ENCODE measurements at regions not wholly inside any gene's neighbourhood (a gene's known extent, or its start where the extent isn't known, plus 50 kb on each side); places are given as distances from the start of the nearest gene placed in this dataset.

DNA sequence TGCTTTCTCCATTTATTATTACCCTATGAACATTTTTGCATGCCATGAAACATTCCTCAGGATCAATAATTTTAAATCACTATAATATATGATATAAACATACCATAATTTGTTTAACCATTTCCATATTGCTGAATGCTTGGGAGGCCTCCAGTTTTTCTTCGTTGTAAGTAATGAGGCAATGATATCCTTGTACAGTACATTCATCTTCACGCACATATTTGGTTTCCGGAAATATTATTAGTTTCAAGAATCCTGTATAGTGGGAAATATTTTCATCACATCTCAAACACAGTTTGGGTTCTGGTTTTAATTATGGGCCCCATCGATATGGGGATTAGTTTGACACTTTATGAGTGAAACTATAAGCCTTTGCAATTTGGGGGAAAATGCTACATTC lies 135.4 kb downstream of the HS3ST3B1 start:
- TF ChIP-seq, protein P1, sequence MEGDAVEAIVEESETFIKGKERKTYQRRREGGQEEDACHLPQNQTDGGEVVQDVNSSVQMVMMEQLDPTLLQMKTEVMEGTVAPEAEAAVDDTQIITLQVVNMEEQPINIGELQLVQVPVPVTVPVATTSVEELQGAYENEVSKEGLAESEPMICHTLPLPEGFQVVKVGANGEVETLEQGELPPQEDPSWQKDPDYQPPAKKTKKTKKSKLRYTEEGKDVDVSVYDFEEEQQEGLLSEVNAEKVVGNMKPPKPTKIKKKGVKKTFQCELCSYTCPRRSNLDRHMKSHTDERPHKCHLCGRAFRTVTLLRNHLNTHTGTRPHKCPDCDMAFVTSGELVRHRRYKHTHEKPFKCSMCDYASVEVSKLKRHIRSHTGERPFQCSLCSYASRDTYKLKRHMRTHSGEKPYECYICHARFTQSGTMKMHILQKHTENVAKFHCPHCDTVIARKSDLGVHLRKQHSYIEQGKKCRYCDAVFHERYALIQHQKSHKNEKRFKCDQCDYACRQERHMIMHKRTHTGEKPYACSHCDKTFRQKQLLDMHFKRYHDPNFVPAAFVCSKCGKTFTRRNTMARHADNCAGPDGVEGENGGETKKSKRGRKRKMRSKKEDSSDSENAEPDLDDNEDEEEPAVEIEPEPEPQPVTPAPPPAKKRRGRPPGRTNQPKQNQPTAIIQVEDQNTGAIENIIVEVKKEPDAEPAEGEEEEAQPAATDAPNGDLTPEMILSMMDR (IDR thresholded peaks at IDR 0.05; ENCODE audit: poor library complexity, severe bottlenecking), result no peak
- TF ChIP-seq TAF1 (IDR thresholded peaks at IDR 0.05; ENCODE audit: low read depth) (no peak), RAD21 (conservative IDR thresholded peaks at IDR 0.05) (no peak), POLR2AphosphoS5 (IDR thresholded peaks at IDR 0.05) (no peak), EP300 (conservative IDR thresholded peaks at IDR 0.05; ENCODE audit: poor library complexity, severe bottlenecking) (no peak), SMC3 (conservative IDR thresholded peaks at IDR 0.05; ENCODE audit: poor library complexity) (no peak), EZH2 (IDR thresholded peaks at IDR 0.05; ENCODE audit: borderline replicate concordance, insufficient read depth, low read length, poor library complexity, severe bottlenecking) (no peak)
- TF ChIP-seq, protein P2, sequence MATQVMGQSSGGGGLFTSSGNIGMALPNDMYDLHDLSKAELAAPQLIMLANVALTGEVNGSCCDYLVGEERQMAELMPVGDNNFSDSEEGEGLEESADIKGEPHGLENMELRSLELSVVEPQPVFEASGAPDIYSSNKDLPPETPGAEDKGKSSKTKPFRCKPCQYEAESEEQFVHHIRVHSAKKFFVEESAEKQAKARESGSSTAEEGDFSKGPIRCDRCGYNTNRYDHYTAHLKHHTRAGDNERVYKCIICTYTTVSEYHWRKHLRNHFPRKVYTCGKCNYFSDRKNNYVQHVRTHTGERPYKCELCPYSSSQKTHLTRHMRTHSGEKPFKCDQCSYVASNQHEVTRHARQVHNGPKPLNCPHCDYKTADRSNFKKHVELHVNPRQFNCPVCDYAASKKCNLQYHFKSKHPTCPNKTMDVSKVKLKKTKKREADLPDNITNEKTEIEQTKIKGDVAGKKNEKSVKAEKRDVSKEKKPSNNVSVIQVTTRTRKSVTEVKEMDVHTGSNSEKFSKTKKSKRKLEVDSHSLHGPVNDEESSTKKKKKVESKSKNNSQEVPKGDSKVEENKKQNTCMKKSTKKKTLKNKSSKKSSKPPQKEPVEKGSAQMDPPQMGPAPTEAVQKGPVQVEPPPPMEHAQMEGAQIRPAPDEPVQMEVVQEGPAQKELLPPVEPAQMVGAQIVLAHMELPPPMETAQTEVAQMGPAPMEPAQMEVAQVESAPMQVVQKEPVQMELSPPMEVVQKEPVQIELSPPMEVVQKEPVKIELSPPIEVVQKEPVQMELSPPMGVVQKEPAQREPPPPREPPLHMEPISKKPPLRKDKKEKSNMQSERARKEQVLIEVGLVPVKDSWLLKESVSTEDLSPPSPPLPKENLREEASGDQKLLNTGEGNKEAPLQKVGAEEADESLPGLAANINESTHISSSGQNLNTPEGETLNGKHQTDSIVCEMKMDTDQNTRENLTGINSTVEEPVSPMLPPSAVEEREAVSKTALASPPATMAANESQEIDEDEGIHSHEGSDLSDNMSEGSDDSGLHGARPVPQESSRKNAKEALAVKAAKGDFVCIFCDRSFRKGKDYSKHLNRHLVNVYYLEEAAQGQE (IDR thresholded peaks at IDR 0.05; ENCODE audit: borderline replicate concordance), result no peak

All from neural cell (in vitro differentiated cells).